NCI-H748 (cell line): ENCODE measurements at regions not wholly inside any gene's neighbourhood (a gene's known extent, or its start where the extent isn't known, plus 50 kb on each side); places are given as distances from the start of the nearest gene placed in this dataset.
"Not testable (repeated sequence)": the region's sequence is repeated elsewhere in the genome, so short reads cannot be mapped to it uniquely, and the experiment has no call there.

Experiments
- DNase-seq: peaks from one replicate; lab custom pipeline; 2025; ENCODE audit not compliant: unreplicated experiment; lab: John Stamatoyannopoulos, UW

DNA sequence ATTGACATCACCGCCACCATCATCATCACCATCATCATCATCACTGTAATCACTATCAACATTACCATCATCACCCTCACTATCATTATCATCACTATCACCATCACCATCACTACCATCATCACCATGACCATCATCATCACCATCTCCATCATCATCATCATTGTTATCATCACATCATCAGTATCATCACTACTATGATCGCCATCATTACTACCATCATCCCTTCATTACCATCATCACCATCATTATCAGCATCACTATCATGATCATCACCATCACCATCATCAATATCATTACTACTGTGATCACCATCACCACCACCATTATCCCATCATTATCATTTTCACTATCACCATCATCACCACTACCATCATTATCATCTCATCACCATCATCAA is 368.3 kb downstream of the SEC14L1 start:
- no peak for DNase-seq

DNA sequence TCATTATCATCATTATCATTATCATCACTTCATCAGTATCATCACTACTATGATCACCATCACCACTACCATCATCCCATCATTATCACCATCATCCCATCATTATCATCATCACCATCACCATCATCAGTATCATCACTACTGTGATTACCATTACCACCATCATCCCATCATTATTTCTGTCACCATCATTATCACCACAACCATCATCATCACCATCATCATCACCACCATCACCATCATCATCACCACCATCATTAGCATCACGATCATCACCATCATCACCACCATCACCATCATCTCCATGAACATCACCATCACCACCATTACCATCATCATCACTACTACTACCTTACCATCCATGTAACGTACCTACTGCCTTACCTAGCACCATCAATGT is 368.8 kb downstream of the SEC14L1 start:
- DNase-seq: no peak

DNA sequence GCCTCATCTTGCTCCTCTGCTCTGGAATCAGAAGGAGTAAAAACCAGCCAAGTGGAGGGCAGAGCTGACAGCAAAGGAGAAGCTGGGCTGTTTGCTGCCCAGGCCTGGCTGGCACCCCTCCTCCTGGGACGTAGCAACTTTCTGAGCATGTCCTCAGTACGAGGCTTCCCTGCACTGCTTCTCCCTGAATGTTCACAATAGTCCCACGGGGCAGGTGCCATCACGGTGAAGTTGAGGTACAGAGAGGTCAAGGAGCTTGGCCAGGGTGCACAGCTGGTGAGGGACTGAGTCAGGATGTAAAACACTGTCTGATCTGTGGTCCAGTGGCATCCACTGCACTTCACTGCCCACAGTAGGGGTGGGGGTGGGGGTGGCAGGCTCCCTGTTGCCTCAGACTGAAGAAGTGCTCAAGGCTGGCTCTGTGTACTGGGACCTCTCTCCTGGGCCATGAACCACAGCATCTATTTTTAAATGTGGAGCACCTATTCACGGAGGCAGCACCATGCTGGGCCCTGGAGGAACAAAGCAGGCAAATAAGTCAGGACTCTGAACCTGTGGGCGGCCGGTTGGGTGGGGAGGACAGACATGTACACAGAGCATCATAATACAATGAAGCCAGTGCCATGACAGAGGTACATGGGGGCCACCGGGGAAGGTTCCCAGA is 369.5 kb downstream of the SEC14L1 start:
- no peak for DNase-seq

DNA sequence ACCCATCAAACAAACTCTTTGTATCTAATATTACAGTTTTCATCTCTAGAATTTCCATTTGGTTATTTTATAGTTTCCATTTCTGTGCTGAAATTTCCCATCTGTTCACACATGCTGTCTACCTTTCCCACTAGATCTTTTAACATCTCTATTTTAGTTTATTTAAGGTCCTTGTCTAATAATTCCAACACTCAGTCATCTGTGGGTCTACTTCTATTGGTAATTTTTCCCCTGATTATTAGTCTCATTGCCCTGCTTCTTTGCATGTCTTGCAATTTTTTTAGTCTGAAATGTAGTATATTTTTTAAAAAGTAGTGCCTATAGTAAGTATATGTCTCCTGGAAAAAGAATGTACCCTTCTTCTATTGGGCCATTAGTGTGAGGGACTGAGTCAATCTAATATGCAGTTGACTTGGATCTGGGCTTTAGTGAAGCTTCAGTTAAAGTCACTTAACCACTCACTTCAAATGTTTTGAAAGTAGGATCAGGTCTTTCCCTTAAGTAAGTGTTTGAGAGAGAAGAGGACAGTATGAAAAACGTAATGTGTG is 370.8 kb downstream of the SEC14L1 start:
- DNase-seq: no peak

DNA sequence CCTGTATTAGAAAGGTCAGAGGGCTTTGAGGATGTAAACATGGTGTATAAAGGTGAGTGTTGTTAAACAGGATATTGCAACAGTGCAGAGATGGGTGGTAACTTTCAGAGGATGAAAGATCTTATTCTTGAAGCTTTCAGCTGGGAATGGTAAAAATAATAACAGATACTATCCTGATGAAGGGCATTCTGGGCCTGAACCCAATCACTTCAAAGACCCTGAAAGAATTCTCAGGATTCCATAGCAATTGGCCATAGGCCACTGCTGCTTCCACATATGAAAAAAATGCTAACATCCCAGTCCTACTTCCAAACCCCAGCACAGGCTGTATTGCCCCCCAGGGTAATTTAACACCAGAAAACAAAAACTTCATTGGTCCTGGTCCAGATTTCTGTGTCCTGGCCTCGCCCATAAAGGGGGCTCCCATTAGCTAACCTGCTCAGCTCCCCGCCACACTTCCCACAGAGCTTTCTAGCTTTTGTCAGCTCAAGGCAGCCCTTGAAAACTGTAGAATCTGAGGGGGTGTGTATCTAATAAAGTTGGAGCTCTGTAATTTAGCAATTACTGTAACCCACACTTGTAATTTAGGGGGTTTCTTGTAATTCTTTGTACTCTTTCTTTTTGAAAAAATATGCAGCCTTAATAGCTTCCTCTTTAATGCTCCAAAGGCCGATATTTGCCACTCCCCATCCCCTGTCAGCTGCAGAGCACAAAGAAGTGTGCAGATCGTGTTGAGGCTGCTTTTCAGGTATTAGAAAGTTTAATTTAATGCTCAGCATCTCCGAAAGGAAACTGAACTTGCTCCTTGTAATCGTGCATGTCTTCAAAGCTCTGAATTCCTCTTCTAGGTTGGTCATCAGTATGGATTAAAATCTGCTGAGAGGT is 371.5 kb downstream of the SEC14L1 start:
- no peak for DNase-seq

DNA sequence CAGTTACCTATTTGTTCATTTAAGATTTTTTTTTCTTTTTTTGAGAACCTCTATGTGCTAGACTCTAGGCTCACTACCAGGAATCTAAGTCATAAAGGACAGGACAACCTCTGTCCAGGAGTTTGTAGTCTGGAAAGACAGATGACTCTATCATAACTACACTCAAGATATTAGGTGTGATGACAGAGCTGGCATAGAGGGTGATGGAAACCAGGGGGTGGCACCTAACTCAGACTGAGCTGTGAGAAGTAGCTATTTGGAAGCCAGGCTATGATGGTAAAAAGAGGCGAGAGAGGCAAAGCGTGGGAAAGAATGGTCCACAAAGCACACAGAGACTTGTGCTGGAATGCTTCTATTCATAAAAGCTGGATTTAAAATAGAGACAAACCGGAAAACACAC is 372.3 kb downstream of the SEC14L1 start:
- no peak for DNase-seq

DNA sequence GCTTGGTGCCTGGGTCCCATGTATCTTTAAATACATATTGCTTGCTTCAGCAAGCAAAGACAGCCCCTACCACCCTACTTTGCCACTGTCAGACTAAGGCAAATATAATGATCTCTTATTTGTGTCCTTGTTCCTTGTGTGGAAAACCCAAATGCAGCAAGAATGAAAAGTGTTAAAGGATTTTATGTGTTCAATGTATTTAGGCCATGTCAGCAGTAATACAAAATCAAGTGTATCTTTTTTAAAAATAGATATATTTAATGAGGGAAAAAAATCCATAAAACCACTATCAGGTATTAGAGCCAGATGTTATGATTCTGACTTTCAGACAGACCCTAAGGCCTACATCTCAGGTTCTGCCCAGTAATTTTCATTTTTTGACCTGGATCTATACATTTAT is 374.5 kb downstream of the SEC14L1 start:
- no peak for DNase-seq

DNA sequence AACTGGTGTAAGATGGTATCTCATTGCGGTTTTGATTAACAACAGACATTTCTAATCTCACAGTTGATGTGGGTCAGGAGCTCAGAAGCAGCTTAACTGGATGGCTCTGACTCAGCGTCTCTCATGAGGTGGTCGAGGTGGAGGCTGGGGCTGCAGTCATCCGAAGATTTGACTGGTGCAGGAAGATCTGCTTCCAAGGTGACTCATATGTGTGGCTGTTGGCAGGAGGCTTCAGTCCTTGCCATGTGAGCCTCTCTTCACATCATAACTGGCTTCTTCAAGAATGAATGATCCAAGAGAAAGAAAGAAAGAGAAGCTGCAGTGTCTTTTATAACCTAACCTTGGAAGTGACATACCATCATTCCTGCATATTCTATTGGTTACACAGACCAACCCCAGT is 376.1 kb downstream of the SEC14L1 start:
- no peak for DNase-seq

DNA sequence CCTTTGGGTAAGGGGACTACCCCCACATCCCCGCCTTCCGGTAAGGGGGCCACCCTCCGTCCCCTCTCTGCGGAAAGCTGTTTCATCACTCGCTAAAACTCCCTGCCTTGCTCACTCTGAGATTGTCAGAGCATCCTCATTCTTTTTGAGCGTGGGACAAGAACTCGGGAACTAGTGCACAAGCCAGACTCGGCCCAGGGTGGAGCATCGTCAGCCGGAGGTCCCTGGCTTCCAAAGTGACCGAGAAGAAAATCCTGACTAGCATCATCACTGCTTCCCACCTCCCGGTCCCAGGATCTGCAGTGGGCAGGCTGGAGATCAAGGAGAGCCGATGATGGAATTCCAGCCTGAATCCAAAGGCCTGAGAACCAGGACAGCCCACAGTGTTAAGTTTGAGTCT is 380.3 kb downstream of the SEC14L1 start:
- no peak for DNase-seq

DNA sequence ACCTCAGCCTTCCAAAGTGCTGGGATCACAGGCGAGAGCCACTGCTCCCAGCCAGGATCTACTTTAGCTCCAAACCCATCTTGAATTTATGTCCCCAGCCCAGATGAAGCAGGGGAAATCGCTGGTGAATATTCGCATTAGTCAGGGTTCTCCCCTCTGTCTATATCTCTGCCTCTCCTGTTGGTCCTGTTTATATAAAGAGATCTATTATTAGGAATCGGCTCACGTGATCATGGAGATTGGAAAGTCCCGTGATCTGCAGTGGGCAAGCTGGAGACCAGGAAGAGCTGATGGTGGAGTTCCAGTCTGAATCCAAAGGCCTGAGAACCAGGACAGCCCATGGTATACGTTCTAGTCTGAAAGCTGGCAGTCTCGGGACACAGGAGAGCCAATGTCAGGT is 382.8 kb downstream of the SEC14L1 start:
- DNase-seq: no peak

DNA sequence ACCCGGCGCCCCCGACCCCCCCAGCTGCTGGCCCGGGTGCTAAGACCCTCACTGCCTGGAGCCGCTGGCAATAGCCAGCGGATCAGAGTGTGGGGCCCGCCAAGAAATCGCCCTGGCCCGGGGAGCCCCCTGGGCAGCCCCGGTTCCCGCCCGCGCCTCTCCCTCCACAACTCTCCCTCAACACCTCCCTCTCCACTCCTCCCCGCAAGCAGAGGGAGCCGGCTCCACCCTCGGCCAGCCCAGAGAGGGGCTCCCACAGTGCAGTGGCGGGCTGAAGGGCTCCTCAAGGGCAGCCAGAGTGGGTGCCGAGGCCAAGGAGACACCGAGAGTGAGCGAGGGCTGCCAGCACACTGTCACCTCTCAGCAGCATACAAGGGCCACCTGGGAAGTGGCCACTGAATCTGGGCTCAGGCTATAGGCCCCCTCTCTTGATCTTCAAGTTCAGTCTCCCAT is 385.5 kb downstream of the SEC14L1 start:
- no peak for DNase-seq

DNA sequence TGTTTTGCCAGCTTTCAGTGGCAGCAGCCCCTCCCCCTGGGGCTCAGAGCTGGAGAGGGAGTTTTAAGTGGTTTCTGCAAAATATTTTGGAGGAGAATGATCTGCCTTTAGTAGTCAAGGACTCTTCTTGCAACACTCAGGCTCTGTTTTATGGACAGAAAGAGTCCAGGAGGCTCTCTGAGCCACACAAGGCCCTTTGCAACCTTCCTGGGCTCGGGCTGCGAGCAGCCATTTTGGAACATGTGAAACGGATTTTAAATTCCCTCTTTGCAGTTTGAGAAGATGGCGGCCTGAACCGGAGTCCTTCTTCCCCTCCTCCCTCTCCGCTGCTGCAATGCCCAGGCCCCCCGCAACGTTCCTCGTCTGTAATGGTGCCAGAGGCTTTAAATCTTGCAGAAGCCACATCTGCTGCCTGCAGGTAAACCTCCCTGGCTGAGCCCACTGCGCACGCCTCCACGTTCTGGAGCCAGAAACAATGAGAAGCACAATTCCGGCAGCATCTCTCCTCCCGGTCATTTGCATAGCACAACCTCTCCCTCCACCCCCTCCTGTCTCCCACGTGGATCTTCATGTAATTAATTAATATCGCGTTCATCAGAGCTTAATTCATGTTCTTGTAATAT is 386.1 kb downstream of the SEC14L1 start:
- DNase-seq: no peak

DNA sequence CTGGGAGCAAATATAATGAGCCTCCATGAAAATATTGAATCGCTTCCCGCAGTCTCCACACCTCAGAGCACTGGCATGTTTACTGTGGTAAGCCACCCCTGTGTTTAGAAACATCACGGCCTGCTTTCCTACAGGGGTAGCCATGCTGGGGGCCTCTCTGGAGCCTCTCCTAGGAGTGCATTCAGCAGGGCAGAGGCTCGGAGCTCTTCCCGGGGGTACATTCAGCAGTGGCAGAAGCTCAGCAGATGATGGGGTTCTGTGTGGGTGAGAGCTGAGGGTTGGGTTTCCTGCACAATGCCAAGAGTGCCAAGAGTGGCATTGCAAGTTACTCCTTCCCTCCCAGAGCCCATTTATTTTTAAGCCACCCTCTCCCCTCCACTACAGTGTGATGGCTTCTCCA is 386.6 kb downstream of the SEC14L1 start:
- no peak for DNase-seq

DNA sequence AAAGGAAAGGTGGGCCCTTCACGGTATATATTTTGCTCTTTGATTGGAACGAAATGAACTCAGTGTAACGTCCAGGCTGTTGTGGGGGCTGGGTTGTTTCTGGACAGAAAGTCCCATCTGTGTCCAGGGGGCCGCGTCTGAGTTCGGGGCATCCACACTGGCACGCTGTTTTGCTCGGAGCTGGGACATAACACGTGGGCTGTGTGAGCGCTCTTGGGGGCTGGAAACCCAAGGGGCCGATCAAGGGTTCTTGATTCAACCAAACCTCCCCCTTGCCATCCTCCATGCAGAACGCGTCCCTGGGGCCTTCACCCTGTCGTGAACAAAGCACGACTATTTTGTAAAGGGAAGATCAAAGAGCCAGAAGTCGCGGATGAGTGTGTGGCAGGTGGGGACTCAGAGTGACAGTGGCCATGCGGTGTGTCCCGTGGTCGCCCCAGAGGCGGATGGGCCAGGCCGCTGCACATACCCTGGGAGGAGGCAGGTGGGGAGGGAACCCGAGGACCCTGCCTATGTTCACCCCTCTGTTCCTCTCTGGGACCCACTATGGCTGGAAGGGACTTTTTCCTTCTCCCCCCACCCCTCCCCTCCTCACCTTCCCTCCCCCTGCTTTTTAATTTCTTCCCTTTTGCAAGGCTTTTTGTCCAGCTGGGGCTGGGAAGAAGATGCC is 387.2 kb downstream of the SEC14L1 start:
- DNase-seq: no peak

DNA sequence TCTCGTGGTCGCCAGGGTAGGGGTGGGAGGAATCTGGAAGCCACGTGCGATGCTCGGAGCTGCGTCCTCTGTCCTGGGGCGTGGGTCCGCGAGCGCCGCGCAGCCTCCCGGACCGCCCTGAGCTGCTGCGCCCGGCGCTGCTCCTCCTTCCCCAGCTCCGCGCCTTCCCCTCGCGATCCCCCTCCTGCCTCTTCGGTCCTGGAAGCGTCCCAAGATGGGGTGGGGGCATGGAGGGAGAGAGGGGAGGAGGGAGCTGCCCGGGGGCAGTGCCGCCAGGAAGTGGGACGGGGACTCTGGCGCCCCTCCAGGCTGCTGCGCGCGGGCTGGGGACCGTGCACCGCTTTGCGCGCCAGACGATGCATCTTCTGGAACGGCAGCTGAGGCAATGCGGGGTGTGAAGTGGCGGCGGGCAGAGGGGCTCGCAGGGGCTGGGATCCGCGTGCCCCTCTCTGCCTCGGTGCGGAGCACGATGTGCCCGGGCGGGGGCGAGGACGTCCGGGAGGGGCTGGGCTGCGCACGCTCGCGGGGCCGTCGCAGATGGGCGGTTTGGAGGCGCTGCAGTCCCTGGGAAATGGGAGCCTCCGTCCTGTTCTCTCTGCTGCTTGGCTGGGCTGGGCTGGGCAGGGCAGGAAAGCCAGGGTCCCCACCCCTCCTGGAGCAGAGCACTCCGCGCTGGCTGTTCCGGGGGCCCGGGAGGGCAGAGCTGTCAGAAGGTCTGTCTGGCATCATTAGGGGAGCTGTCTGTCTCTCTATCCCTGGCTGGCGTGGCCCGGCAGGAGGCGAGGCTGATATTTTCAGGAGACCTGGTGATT is 388.0 kb downstream of the SEC14L1 start:
- peak; percentile 44 for DNase-seq

DNA sequence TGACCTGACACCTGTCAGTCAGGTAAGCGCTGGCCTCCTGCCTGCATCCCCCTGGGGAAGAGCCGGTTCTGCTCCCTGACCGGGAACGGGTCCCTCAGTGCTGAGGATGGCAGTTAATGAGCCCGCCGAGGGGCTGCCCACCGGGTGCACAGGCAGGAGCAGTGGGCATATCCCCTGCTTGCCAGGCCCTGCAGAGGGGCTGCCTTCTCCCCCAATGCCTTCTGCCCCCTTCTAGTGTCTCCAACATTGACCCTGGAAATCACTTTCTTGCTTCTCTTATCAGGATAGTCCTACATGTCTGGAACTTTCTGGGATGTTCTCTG is 388.5 kb downstream of the SEC14L1 start:
- no peak for DNase-seq

DNA sequence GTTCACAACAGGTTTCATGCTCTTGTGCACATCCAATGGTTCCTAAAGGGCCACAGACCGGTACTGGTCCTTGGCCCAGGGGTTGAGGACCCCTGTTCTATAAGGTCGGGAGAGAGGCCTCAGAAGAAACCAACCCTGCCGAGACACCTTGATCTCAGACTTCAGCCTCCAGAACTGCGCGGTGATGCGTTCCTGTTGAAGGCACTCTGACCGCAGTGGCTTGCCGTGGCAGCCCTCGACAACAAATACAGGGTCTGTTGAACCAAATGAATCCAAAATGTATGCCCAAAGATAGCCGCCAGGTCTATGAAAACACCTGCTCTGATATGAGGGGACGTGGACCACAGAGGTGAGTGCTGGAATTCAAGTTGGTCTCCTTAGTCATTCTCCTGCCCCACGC is 389.8 kb downstream of the SEC14L1 start:
- DNase-seq: no peak

DNA sequence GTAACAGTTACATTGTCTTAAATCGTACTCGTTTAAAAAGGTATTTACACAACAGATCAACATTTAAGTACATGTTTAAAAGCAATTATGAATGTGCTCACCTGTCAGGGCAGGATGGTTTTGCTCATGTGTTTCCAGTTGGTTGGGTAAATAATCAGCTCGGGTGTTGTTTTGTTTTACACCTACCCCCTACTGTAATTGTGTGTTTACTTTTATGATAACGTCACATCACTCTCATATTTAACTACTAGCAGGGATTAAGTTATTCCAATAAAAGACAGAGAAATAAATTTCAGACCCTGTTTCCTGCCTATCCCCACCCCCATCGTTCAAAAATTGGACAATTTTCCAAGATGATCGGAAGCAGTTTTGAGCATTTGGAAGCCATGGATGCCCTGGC is 390.2 kb downstream of the SEC14L1 start:
- DNase-seq: peak; percentile 5

DNA sequence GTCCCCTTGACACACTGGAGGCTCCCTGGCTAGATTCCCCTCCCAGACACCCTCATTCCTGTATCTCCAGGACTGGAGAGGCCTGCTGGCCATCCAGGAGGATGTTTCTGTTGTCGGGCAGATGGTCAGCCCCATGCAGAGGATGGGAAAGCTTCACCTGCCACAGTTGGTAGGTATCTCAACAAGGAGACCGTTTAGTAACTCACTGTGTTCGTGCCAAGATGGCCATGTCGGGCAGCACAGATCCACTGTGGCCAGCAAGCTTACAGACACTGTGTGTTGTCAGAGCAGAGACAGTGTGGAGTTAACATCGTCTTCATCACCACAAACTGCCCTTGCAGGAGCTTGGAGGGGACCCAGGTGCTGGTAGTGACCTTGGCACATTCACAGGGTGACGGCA is 390.9 kb downstream of the SEC14L1 start:
- DNase-seq: no peak

DNA sequence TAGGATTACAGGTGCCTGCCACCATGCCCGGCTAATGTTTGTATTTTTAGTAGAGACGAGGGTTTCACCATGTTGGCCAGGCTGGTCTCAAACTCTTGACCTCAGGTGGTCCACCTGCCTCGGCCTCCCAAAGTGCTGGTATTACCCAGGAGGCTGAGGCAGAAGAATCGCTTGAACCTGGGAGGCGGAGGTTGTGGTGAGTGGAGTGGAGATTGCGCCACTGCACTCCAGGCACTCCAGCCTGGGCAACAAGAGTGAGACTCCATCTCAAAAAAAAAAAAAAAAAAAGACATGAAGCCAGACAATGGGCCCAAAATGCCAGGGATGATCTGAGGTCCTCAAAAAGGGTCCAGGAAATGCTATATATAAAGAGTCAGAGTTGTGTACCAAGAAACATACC is 392.9 kb downstream of the SEC14L1 start:
- DNase-seq: not testable (repeated sequence)

DNA sequence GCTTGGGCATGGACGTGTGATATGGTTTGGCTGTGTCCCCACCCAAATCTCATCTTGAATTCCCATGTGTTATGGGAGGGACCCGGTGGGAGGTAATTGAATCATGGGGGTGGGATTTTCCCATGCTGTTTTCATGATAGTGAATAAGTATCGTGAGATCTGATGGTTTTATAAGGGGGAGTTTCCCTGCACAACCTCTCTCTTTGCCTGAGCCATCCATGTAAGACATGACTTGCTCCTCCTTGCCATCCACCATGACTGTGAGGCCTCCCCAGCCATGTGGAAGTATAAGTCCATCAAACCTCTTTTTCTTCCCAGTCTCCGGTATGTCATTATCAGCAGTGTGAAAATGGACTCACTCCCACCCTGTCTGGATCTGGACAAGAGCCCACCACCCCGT is 393.4 kb downstream of the SEC14L1 start:
- no peak for DNase-seq
